ENCODE measurements at regions not wholly inside any gene's neighbourhood (a gene's known extent, or its start where the extent isn't known, plus 50 kb on each side); places are given as distances from the start of the nearest gene placed in this dataset.
"Not testable (repeated sequence)": the region's sequence is repeated elsewhere in the genome, so short reads cannot be mapped to it uniquely, and the experiment has no call there.

- H3K9ac ChIP-seq (ENCODE audit: low read length): no peak overlapping the region
- H3K23ac ChIP-seq (ENCODE audit: low read length): no peak overlapping the region
- H3K4ac ChIP-seq (ENCODE audit: low read depth, low read length): no peak overlapping the region
- no peak overlapping the region for H3K27ac ChIP-seq (ENCODE audit: low read depth, low read length)
- no CpG with 5 or more reads among the region's 4 CpGs for WGBS (ENCODE audit: extremely low coverage, insufficient coverage, low lambda C conversion rate)
- H3K18ac ChIP-seq (ENCODE audit: low read length): no peak overlapping the region
- H4K8ac ChIP-seq (ENCODE audit: low read depth, low read length): no peak overlapping the region
- H2AK5ac ChIP-seq (ENCODE audit: low read length): no peak overlapping the region
- H3K56ac ChIP-seq (ENCODE audit: low read length): no peak overlapping the region
- no peak overlapping the region for H3K4me2 ChIP-seq (ENCODE audit: low read length)
- H2BK120ac ChIP-seq (ENCODE audit: low read depth, low read length): no peak overlapping the region
- no peak overlapping the region for H4K5ac ChIP-seq (ENCODE audit: low read length)
- H3K79me2 ChIP-seq (ENCODE audit: control insufficient read depth, insufficient read depth, low read length): no peaks in the 10 kb centered on the region
- H2BK5ac ChIP-seq (ENCODE audit: low read length): no peak overlapping the region
- no peaks in the 10 kb centered on the region for H3K27me3 ChIP-seq (ENCODE audit: insufficient read depth, low read length, poor library complexity)
- no peaks in the 10 kb centered on the region for H3K4me1 ChIP-seq (ENCODE audit: control insufficient read depth, low read depth, low read length)
- H3K4me3 ChIP-seq (ENCODE audit: low read length): no peak overlapping the region
- no peak overlapping the region for H2BK15ac ChIP-seq (replicated peaks; ENCODE audit: low read depth)
- DNase-seq: no peak
- H3K79me1 ChIP-seq (ENCODE audit: low read length): no peaks in the 10 kb centered on the region
- no peaks in the 10 kb centered on the region for H3K36me3 ChIP-seq (ENCODE audit: control insufficient read depth, insufficient read depth, low read length)
Measured at GRCh38 chr9:75499812-75500211, 390.7 kb upstream of the PCSK5 start.

DNA sequence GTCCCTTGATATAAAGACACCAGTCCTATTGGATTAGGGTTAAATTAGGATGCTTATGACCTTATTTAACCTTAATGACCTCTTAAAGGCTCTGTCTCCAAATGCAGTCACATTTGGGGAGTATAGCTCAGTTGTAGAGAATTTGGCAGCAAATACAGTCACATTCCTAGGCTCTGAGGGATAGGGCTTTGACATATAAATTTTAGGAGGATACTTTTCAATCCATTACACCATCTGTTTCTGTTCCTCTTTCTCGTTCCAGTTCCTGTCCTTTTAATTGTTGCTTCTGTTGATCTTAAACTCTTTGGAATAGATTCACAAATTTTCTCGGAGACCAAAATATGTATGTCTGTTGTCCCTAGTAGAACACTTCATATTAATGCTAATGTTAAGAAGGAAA is 390.0 kb upstream of the PCSK5 start:
- H4K5ac ChIP-seq (ENCODE audit: low read length): no peak overlapping the region
- no CpG with 5 or more reads among the region's 2 CpGs for WGBS (ENCODE audit: extremely low coverage, insufficient coverage, low lambda C conversion rate)

DNA sequence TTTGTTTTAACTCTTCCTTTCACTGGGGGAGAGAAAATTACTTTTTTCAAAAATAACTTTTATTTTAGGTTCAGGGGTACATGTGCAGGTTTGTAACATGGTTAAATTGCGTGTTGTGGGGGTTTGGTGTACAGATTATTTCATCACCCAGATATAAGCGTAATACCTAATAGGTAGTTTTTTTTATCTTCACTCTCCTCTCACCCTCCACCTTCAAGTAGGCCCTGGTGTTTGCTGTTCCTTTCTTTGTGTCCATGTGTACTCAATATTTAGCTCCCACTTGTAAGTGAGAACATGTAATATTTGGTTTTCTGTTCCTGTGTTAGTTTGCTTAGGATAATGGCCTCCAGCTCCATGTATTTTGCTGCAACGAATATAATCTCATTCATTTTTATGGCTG is 389.5 kb upstream of the PCSK5 start:
- not testable (repeated sequence) for H3K9ac ChIP-seq (ENCODE audit: low read length); H3K18ac ChIP-seq (ENCODE audit: low read length); H3K4me2 ChIP-seq (ENCODE audit: low read length); H3K56ac ChIP-seq (ENCODE audit: low read length); H3K79me2 ChIP-seq (ENCODE audit: control insufficient read depth, insufficient read depth, low read length); H4K8ac ChIP-seq (ENCODE audit: low read depth, low read length); H3K79me1 ChIP-seq (ENCODE audit: low read length); H3K4me1 ChIP-seq (ENCODE audit: control insufficient read depth, low read depth, low read length); H3K4ac ChIP-seq (ENCODE audit: low read depth, low read length); H4K5ac ChIP-seq (ENCODE audit: low read length); H2BK5ac ChIP-seq (ENCODE audit: low read length); H2AK5ac ChIP-seq (ENCODE audit: low read length); H3K36me3 ChIP-seq (ENCODE audit: control insufficient read depth, insufficient read depth, low read length); H3K4me3 ChIP-seq (ENCODE audit: low read length); H3K23ac ChIP-seq (ENCODE audit: low read length); H2BK15ac ChIP-seq (replicated peaks; ENCODE audit: low read depth); H3K27me3 ChIP-seq (ENCODE audit: insufficient read depth, low read length, poor library complexity); H2BK120ac ChIP-seq (ENCODE audit: low read depth, low read length); DNase-seq; H3K27ac ChIP-seq (ENCODE audit: low read depth, low read length)
- WGBS (ENCODE audit: extremely low coverage, insufficient coverage, low lambda C conversion rate): no CpG with 5 or more reads among the region's 3 CpGs

More for the DNA sequence above, 390.0 kb upstream of the PCSK5 start:
- no peak overlapping the region for H3K56ac ChIP-seq (ENCODE audit: low read length)
- no peaks in the 10 kb centered on the region for H3K79me2 ChIP-seq (ENCODE audit: control insufficient read depth, insufficient read depth, low read length)
- no peak overlapping the region for H3K4me2 ChIP-seq (ENCODE audit: low read length)
- no peak for DNase-seq
- H3K36me3 ChIP-seq (ENCODE audit: control insufficient read depth, insufficient read depth, low read length): no peaks in the 10 kb centered on the region
- no peak overlapping the region for H3K23ac ChIP-seq (ENCODE audit: low read length)
- no peak overlapping the region for H3K4ac ChIP-seq (ENCODE audit: low read depth, low read length)
- H3K4me1 ChIP-seq (ENCODE audit: control insufficient read depth, low read depth, low read length): no peaks in the 10 kb centered on the region
- H3K18ac ChIP-seq (ENCODE audit: low read length): no peak overlapping the region
- no peak overlapping the region for H4K8ac ChIP-seq (ENCODE audit: low read depth, low read length)
- H2BK15ac ChIP-seq (replicated peaks; ENCODE audit: low read depth): no peak overlapping the region
- no peak overlapping the region for H3K4me3 ChIP-seq (ENCODE audit: low read length)
- H2BK120ac ChIP-seq (ENCODE audit: low read depth, low read length): no peak overlapping the region
- H3K27ac ChIP-seq (ENCODE audit: low read depth, low read length): no peak overlapping the region
- no peak overlapping the region for H2AK5ac ChIP-seq (ENCODE audit: low read length)
- no peak overlapping the region for H3K9ac ChIP-seq (ENCODE audit: low read length)
- no peak overlapping the region for H2BK5ac ChIP-seq (ENCODE audit: low read length)
- no peaks in the 10 kb centered on the region for H3K79me1 ChIP-seq (ENCODE audit: low read length)
- no peaks in the 10 kb centered on the region for H3K27me3 ChIP-seq (ENCODE audit: insufficient read depth, low read length, poor library complexity)

GRCh38 chr9:75504721-75505120 is 385.8 kb upstream of the PCSK5 start:
- Histone ChIP-seq H3K27ac (ENCODE audit: low read depth, low read length) (no peak overlapping the region), H3K4me2 (ENCODE audit: low read length) (no peak overlapping the region), H3K79me1 (ENCODE audit: low read length) (no peaks in the 10 kb centered on the region), H3K4me3 (ENCODE audit: low read length) (no peak overlapping the region), H3K36me3 (ENCODE audit: control insufficient read depth, insufficient read depth, low read length) (no peaks in the 10 kb centered on the region), H2BK15ac (replicated peaks; ENCODE audit: low read depth) (no peak overlapping the region), H3K9ac (ENCODE audit: low read length) (no peak overlapping the region), H3K18ac (ENCODE audit: low read length) (no peak overlapping the region), H4K8ac (ENCODE audit: low read depth, low read length) (no peak overlapping the region), H2BK120ac (ENCODE audit: low read depth, low read length) (no peak overlapping the region), H3K79me2 (ENCODE audit: control insufficient read depth, insufficient read depth, low read length) (no peaks in the 10 kb centered on the region), H3K56ac (ENCODE audit: low read length) (no peak overlapping the region), H4K5ac (ENCODE audit: low read length) (no peak overlapping the region), H3K23ac (ENCODE audit: low read length) (no peak overlapping the region), H3K4ac (ENCODE audit: low read depth, low read length) (no peak overlapping the region), H2BK5ac (ENCODE audit: low read length) (no peak overlapping the region), H2AK5ac (ENCODE audit: low read length) (no peak overlapping the region), H3K4me1 (ENCODE audit: control insufficient read depth, low read depth, low read length) (no peaks in the 10 kb centered on the region), H3K27me3 (ENCODE audit: insufficient read depth, low read length, poor library complexity) (no peaks in the 10 kb centered on the region)
- DNase-seq: no peak

- H3K4ac ChIP-seq (ENCODE audit: low read depth, low read length): no peak overlapping the region
- H3K79me2 ChIP-seq (ENCODE audit: control insufficient read depth, insufficient read depth, low read length): no peaks in the 10 kb centered on the region
- H4K8ac ChIP-seq (ENCODE audit: low read depth, low read length): no peak overlapping the region
- H4K5ac ChIP-seq (ENCODE audit: low read length): no peak overlapping the region
- no peak overlapping the region for H2BK15ac ChIP-seq (replicated peaks; ENCODE audit: low read depth)
- no peaks in the 10 kb centered on the region for H3K36me3 ChIP-seq (ENCODE audit: control insufficient read depth, insufficient read depth, low read length)
- H3K9ac ChIP-seq (ENCODE audit: low read length): no peak overlapping the region
- H3K79me1 ChIP-seq (ENCODE audit: low read length): no peaks in the 10 kb centered on the region
- no peak overlapping the region for H2BK120ac ChIP-seq (ENCODE audit: low read depth, low read length)
- no peak overlapping the region for H3K56ac ChIP-seq (ENCODE audit: low read length)
- no peak overlapping the region for H3K4me2 ChIP-seq (ENCODE audit: low read length)
- no peak overlapping the region for H3K23ac ChIP-seq (ENCODE audit: low read length)
- no peak overlapping the region for H3K4me3 ChIP-seq (ENCODE audit: low read length)
- no peak overlapping the region for H2BK5ac ChIP-seq (ENCODE audit: low read length)
- no peak for DNase-seq
- no peak overlapping the region for H3K27ac ChIP-seq (ENCODE audit: low read depth, low read length)
- no peak overlapping the region for H3K18ac ChIP-seq (ENCODE audit: low read length)
- H3K4me1 ChIP-seq (ENCODE audit: control insufficient read depth, low read depth, low read length): no peaks in the 10 kb centered on the region
- H3K27me3 ChIP-seq (ENCODE audit: insufficient read depth, low read length, poor library complexity): no peaks in the 10 kb centered on the region
- H2AK5ac ChIP-seq (ENCODE audit: low read length): no peak overlapping the region
Measured at GRCh38 chr9:75505654-75506053, 384.8 kb upstream of the PCSK5 start.

- Histone ChIP-seq H4K8ac (ENCODE audit: low read depth, low read length) (no peak overlapping the region), H3K56ac (ENCODE audit: low read length) (no peak overlapping the region), H2BK120ac (ENCODE audit: low read depth, low read length) (no peak overlapping the region), H3K4me2 (ENCODE audit: low read length) (no peak overlapping the region), H2BK15ac (replicated peaks; ENCODE audit: low read depth) (no peak overlapping the region), H3K4me3 (ENCODE audit: low read length) (no peak overlapping the region), H4K5ac (ENCODE audit: low read length) (no peak overlapping the region), H3K4me1 (ENCODE audit: control insufficient read depth, low read depth, low read length) (no peaks in the 10 kb centered on the region), H3K79me1 (ENCODE audit: low read length) (no peaks in the 10 kb centered on the region), H3K27ac (ENCODE audit: low read depth, low read length) (no peak overlapping the region), H3K9ac (ENCODE audit: low read length) (no peak overlapping the region), H3K18ac (ENCODE audit: low read length) (no peak overlapping the region), H3K4ac (ENCODE audit: low read depth, low read length) (no peak overlapping the region), H3K36me3 (ENCODE audit: control insufficient read depth, insufficient read depth, low read length) (no peaks in the 10 kb centered on the region), H2AK5ac (ENCODE audit: low read length) (no peak overlapping the region), H2BK5ac (ENCODE audit: low read length) (no peak overlapping the region), H3K23ac (ENCODE audit: low read length) (no peak overlapping the region), H3K27me3 (ENCODE audit: insufficient read depth, low read length, poor library complexity) (no peaks in the 10 kb centered on the region), H3K79me2 (ENCODE audit: control insufficient read depth, insufficient read depth, low read length) (no peaks in the 10 kb centered on the region)
- no peak for DNase-seq
Measured at GRCh38 chr9:75529463-75529862, 361.0 kb upstream of the PCSK5 start.
